Peyer's patch (tissue), 4 donors: ENCODE measurements at regions not wholly inside any gene's neighbourhood (a gene's known extent, or its start where the extent isn't known, plus 50 kb on each side); places are given as distances from the start of the nearest gene placed in this dataset.

Experiments used
- CTCF ChIP-seq, 6 experiments: fragments of 450-650 bp in 4 of 6; fragments of 200-600 bp in 2 of 6; sonication (generic) in 1 of 6; IDR thresholded peaks; one replicate each; pipeline ENCODE4 v1.5.1; 2017 to 2019; ENCODE audit warnings: antibody characterized with exemption in 6 of 6, mild to moderate bottlenecking in 3 of 6, moderate library complexity in 1 of 6
- POLR2A ChIP-seq, 2 donors: fragments of 450-650 bp; IDR thresholded peaks; one replicate each; pipeline ENCODE4 v1.5.1; 2017; ENCODE audit warnings: antibody characterized with exemption in 2 of 2, mild to moderate bottlenecking in 2 of 2, moderate library complexity in 2 of 2

GRCh38 chr18:73987247-73987980 is 160.2 kb downstream of the FBXO15 start:
- TF ChIP-seq CTCF (IDR thresholded peaks at IDR 0.05): no peak
- TF ChIP-seq POLR2A (IDR thresholded peaks at IDR 0.05): no peak
